Mammary epithelial cell (primary cell): ENCODE measurements at regions not wholly inside any gene's neighbourhood (a gene's known extent, or its start where the extent isn't known, plus 50 kb on each side); places are given as distances from the start of the nearest gene placed in this dataset.

ENCODE experiments used
- EZH2 ChIP-seq: IDR thresholded peaks from 2 replicates; pipeline ENCODE4 v1.6.1; 2012; ENCODE audit warnings: low read length, inconsistent platforms, borderline replicate concordance
- TF ChIP-seq, protein P1 (sequence below), 2 donors: IDR thresholded peaks in 1 of 2; conservative IDR thresholded peaks in 1 of 2; 2 replicates each; pipeline ENCODE4 v1.5.1; 2011 to 2012; ENCODE audit warnings: inconsistent platforms in 2 of 2, low read length in 2 of 2, mild to moderate bottlenecking in 2 of 2, control low read depth in 1 of 2, low read depth in 1 of 2; ENCODE audit not compliant: insufficient read depth in 1 of 2; ENCODE audit errors: extremely low read depth in 1 of 2

GRCh38 chr5:30781643-30782042, 411.8 kb upstream of the CDH6 start:
- TF ChIP-seq, protein P1, sequence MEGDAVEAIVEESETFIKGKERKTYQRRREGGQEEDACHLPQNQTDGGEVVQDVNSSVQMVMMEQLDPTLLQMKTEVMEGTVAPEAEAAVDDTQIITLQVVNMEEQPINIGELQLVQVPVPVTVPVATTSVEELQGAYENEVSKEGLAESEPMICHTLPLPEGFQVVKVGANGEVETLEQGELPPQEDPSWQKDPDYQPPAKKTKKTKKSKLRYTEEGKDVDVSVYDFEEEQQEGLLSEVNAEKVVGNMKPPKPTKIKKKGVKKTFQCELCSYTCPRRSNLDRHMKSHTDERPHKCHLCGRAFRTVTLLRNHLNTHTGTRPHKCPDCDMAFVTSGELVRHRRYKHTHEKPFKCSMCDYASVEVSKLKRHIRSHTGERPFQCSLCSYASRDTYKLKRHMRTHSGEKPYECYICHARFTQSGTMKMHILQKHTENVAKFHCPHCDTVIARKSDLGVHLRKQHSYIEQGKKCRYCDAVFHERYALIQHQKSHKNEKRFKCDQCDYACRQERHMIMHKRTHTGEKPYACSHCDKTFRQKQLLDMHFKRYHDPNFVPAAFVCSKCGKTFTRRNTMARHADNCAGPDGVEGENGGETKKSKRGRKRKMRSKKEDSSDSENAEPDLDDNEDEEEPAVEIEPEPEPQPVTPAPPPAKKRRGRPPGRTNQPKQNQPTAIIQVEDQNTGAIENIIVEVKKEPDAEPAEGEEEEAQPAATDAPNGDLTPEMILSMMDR (conservative IDR thresholded peaks at IDR 0.05 in 1 of 2, IDR thresholded peaks at IDR 0.05 in 1 of 2; ENCODE audit: extremely low read depth in 1 of 2, insufficient read depth in 1 of 2, low read depth in 1 of 2, low read length in 2 of 2): no peak
- TF ChIP-seq EZH2: no peak
